Activated CD8-positive, alpha-beta T cell treated with anti-CD3 and anti-CD28 coated beads for 36 hours (primary cell): ENCODE measurements at regions not wholly inside any gene's neighbourhood (a gene's known extent, or its start where the extent isn't known, plus 50 kb on each side); places are given as distances from the start of the nearest gene placed in this dataset.

ENCODE experiments used
- ATAC-seq: fragments of 200-7000 bp; cut with Tn5 transposase; one replicate; pipeline ENCODE4 v1.10.0; 2021; ENCODE audit warnings: mild to moderate bottlenecking, moderate library complexity
- CTCF ChIA-PET: fragments of 350-600 bp; sonication (Branson Sonifier 250); formaldehyde crosslinking; loops from one replicate; lab custom pipeline; 2021; ENCODE audit warnings: antibody characterized with exemption; lab: Charles Lee
- POLR2A ChIA-PET: fragments of 350-600 bp; sonication (Branson Sonifier 250); formaldehyde crosslinking; loops from one replicate; lab custom pipeline; 2021; ENCODE audit warnings: antibody characterized with exemption; lab: Charles Lee
- DNase-seq: peaks from one replicate; pipeline ENCODE4 v3.0.0-alpha.2; 2020
- H3K27ac Mint-ChIP-seq: one replicate; pipeline ENCODE4 v1.8.0; 2021; ENCODE audit warnings: mild to moderate bottlenecking, mixed read lengths
- H3K27me3 Mint-ChIP-seq: one replicate; pipeline ENCODE4 v1.8.0; 2021; ENCODE audit warnings: mixed read lengths
- H3K36me3 Mint-ChIP-seq: one replicate; pipeline ENCODE4 v1.8.0; 2021; ENCODE audit warnings: low read depth, mixed read lengths
- H3K4me1 Mint-ChIP-seq: one replicate; pipeline ENCODE4 v1.8.0; 2021; ENCODE audit warnings: low read depth, mixed read lengths
- H3K4me3 Mint-ChIP-seq: one replicate; pipeline ENCODE4 v1.8.0; 2021; ENCODE audit warnings: mild to moderate bottlenecking, moderate library complexity, mixed read lengths
- H3K9me3 Mint-ChIP-seq: one replicate; pipeline ENCODE4 v1.8.0; 2021; ENCODE audit warnings: mixed read lengths
- intact Hi-C: fragments of 100-400 bp; cut with micrococcal nuclease; formaldehyde crosslinking; loops from one replicate; pipeline ENCODE4 v1.10.0; 2022
- TF ChIP-seq, protein P1 (sequence below): fragments of 200-600 bp; IDR thresholded peaks from one replicate; pipeline ENCODE4 v1.8.0; 2022; ENCODE audit warnings: antibody characterized with exemption, mild to moderate bottlenecking

DNA sequence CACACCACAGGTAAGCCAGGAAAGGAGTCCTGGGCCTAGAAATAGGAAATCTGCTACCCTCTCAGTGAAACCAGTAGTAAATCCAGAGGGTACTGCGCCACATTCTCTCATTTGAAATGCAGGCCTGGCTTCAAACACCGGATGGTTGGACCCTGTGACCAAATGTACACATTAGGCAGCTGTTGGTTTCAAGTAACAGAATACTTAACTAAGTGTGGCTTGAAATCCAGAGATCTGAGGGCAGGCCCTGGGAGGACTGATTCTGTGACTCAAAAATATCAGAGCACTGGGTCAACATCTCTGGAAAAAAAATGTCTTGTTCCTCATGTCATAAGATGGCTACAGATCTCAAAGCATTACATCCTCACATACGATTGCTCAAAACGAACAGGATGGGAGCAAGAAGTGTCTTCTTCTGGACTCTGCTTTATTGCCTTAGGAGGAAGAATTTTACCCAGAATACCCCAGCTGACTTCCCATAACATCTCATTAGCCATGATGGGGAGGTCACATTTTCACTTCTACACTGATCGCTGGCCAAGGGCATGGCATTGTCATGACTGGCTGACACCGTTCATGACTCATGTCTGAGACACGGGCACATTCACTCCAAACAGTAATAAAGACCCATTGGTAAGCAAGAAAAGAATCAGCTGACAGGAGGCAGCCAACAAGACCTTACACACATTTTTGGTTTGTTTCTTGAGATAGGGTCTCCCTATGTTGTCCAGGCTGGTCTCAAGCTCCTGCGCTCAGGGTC is 166.0 kb downstream of the ARRDC4 start:
- TF ChIP-seq, protein P1, sequence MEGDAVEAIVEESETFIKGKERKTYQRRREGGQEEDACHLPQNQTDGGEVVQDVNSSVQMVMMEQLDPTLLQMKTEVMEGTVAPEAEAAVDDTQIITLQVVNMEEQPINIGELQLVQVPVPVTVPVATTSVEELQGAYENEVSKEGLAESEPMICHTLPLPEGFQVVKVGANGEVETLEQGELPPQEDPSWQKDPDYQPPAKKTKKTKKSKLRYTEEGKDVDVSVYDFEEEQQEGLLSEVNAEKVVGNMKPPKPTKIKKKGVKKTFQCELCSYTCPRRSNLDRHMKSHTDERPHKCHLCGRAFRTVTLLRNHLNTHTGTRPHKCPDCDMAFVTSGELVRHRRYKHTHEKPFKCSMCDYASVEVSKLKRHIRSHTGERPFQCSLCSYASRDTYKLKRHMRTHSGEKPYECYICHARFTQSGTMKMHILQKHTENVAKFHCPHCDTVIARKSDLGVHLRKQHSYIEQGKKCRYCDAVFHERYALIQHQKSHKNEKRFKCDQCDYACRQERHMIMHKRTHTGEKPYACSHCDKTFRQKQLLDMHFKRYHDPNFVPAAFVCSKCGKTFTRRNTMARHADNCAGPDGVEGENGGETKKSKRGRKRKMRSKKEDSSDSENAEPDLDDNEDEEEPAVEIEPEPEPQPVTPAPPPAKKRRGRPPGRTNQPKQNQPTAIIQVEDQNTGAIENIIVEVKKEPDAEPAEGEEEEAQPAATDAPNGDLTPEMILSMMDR: no peak
- H3K4me1 Mint-ChIP-seq: no peaks in the 10 kb centered on the region
- DNase-seq (no peak), ATAC-seq (no peak)
- no peaks in the 10 kb centered on the region for H3K9me3 Mint-ChIP-seq
- intact Hi-C loops: no loop called here
- CTCF ChIA-PET: no interaction called here
- no peak overlapping the region for H3K4me3 Mint-ChIP-seq
- POLR2A ChIA-PET: no interaction called here
- H3K36me3 Mint-ChIP-seq: no peaks in the 10 kb centered on the region
- no peak overlapping the region for H3K27ac Mint-ChIP-seq
- H3K27me3 Mint-ChIP-seq: peaks cover 2% of the 10 kb centered on the region

- peaks cover 3% of the 10 kb centered on the region for H3K27me3 Mint-ChIP-seq
- H3K4me1 Mint-ChIP-seq: no peaks in the 10 kb centered on the region
- TF ChIP-seq, protein P1: no peak
- no peaks in the 10 kb centered on the region for H3K36me3 Mint-ChIP-seq
- DNase-seq: no peak
- H3K27ac Mint-ChIP-seq: no peak overlapping the region
- no peak for ATAC-seq
- ChIA-PET POLR2A (interaction anchor here (0.7 kb wide), 1 partner anchor 233 kb away, joined by 3 read pairs; no protein-coding TSS in a partner anchor), CTCF (no interaction called here)
- H3K9me3 Mint-ChIP-seq: no peaks in the 10 kb centered on the region
- intact Hi-C loops: no loop called here
- no peak overlapping the region for H3K4me3 Mint-ChIP-seq
These were observed 167.1 kb downstream of the ARRDC4 start for GRCh38 chr15:98127586-98127985.

DNA sequence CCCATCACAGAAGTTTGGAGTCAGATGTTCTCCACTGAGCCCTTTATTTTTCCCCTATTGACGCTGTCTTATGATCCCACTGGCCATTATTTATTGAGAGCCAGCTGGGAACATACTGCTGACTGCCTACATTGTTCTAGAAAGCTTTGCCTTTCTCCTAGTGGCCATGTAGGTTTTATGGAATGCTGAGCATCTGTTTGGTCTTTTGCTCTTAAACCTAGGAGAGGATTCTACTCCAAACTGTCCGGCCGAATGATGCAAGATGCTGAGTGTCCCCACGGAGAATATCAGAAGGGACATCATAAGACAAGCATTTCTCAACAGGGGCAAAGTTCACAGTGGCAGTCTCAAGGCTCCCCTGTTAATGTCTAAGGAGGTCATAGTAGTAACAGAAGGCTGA is 171.4 kb downstream of the ARRDC4 start:
- ChIA-PET POLR2A (no interaction called here), CTCF (no interaction called here)
- ATAC-seq: no peak
- intact Hi-C loops: no loop called here
- DNase-seq: no peak
- Mint-ChIP-seq H3K36me3 (no peaks in the 10 kb centered on the region), H3K9me3 (no peaks in the 10 kb centered on the region), H3K27me3 (peaks cover 3% of the 10 kb centered on the region), H3K4me1 (no peaks in the 10 kb centered on the region), H3K27ac (no peak overlapping the region), H3K4me3 (no peak overlapping the region)
- TF ChIP-seq, protein P1: no peak

DNA sequence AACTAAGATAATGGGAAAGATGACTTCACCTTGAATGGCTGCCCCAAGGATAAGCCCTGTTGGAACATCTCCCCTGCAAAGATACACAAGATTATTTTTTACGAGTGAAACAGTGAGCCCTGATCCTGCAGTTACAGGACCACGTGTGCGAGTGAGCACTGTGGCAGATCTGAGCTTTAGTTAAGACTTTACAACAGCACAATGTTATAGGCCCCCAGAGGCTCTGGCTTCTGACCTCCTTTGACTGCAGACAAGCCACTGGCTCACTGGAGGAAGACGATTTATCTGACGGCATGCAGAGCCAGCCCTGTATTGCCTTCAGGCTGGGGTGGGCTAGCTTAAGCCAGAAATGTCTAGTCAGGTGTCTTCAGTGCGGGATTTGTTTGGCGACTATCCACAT is 174.4 kb downstream of the ARRDC4 start:
- DNase-seq (no peak), ATAC-seq (no peak)
- intact Hi-C loops: no loop called here
- CTCF ChIA-PET: no interaction called here
- peaks cover 3% of the 10 kb centered on the region for H3K27me3 Mint-ChIP-seq
- H3K36me3 Mint-ChIP-seq: no peaks in the 10 kb centered on the region
- TF ChIP-seq, protein P1: no peak
- no peak overlapping the region for H3K4me3 Mint-ChIP-seq
- POLR2A ChIA-PET: interaction anchor here (0.8 kb wide), 1 partner anchor 38 kb away, joined by 3 read pairs; no protein-coding TSS in a partner anchor
- H3K9me3 Mint-ChIP-seq: no peaks in the 10 kb centered on the region
- H3K27ac Mint-ChIP-seq: no peak overlapping the region
- no peaks in the 10 kb centered on the region for H3K4me1 Mint-ChIP-seq

DNA sequence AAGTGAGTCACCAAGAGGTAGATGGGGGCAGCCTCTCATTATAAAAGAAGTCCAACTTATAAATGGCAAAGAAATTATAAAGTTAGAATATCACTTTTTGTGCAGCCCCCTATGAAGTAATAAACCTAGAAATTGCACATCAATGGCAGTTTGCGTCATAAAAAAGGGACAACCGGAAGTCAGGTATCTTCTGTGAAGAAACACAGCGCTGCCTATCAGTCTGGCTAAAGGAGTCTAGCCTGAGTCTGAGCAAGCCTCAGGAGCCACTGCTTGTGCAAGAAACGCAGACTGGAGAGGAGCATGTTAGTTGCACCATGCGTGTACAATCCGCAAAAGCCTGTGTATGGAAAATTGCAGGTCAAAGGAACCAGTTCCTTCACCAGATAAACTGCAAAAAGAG is 178.4 kb downstream of the ARRDC4 start:
- no peak overlapping the region for H3K27ac Mint-ChIP-seq
- H3K4me1 Mint-ChIP-seq: no peaks in the 10 kb centered on the region
- ATAC-seq (no peak), DNase-seq (no peak)
- intact Hi-C loops: no loop called here
- no peak overlapping the region for H3K4me3 Mint-ChIP-seq
- no peaks in the 10 kb centered on the region for H3K27me3 Mint-ChIP-seq
- H3K36me3 Mint-ChIP-seq: no peaks in the 10 kb centered on the region
- ChIA-PET POLR2A (no interaction called here), CTCF (no interaction called here)
- H3K9me3 Mint-ChIP-seq: no peaks in the 10 kb centered on the region
- TF ChIP-seq, protein P1: no peak
